Keratinocyte (primary cell): ENCODE measurements at regions not wholly inside any gene's neighbourhood (a gene's known extent, or its start where the extent isn't known, plus 50 kb on each side); places are given as distances from the start of the nearest gene placed in this dataset.

Source experiments
- DNase-seq: peaks from one replicate; pipeline ENCODE4 v3.0.0-alpha.2; 2011; ENCODE audit warnings: low read depth, missing footprints, low spot score
- FAIRE-seq: peaks from 2 replicates; lab custom pipeline; 2011; peaks lifted over from hg19 to GRCh38; lab: Jason Lieb, UNC
- H2AFZ ChIP-seq: 2 replicates; pipeline ENCODE4 v1.6.0; 2012; ENCODE audit warnings: low read length, control low read depth, inconsistent platforms; ENCODE audit not compliant: control insufficient read depth
- H3K27ac ChIP-seq: 2 replicates; pipeline ENCODE4 v1.5.1; 2011; ENCODE audit warnings: low read length; ENCODE audit not compliant: control insufficient read depth, insufficient read depth
- H3K27me3 ChIP-seq: 3 replicates; pipeline ENCODE4 v1.6.0; 2011; ENCODE audit warnings: low read length; ENCODE audit not compliant: control insufficient read depth, insufficient read depth; ENCODE audit errors: extremely low read depth
- H3K36me3 ChIP-seq, 2 experiments: 2 replicates in 1 of 2; 3 replicates in 1 of 2; pipeline ENCODE4 v1.5.1; 2011; ENCODE audit warnings: low read length in 2 of 2, mild to moderate bottlenecking in 1 of 2; ENCODE audit not compliant: control insufficient read depth in 2 of 2, insufficient read depth in 2 of 2; ENCODE audit errors: extremely low read depth in 1 of 2
- H3K4me1 ChIP-seq: 3 replicates; pipeline ENCODE4 v1.5.1; 2011; ENCODE audit warnings: low read length; ENCODE audit not compliant: control insufficient read depth, insufficient read depth; ENCODE audit errors: extremely low read depth
- H3K4me2 ChIP-seq: 3 replicates; pipeline ENCODE4 v1.6.0; 2011; ENCODE audit warnings: low read depth, low read length; ENCODE audit not compliant: control insufficient read depth, insufficient read depth; ENCODE audit errors: extremely low read depth
- H3K4me3 ChIP-seq, 3 experiments: fragments of 200-600 bp in 1 of 3; sonication (generic) in 1 of 3; 2 replicates in 2 of 3; 3 replicates in 1 of 3; pipeline ENCODE4 v1.5.1; 2011 to 2016; ENCODE audit warnings: low read length in 3 of 3, mild to moderate bottlenecking in 3 of 3, control low read depth in 2 of 3, inconsistent platforms in 1 of 3, low read depth in 1 of 3, mixed read lengths in 1 of 3, mixed run types in 1 of 3, moderate library complexity in 1 of 3; ENCODE audit not compliant: control insufficient read depth in 2 of 3, insufficient read depth in 2 of 3; ENCODE audit errors: extremely low read depth in 1 of 3
- H3K79me2 ChIP-seq: 2 replicates; pipeline ENCODE4 v1.6.0; 2012; ENCODE audit warnings: low read length; ENCODE audit not compliant: control insufficient read depth, insufficient read depth
- H3K9ac ChIP-seq: 3 replicates; pipeline ENCODE4 v1.6.0; 2011; ENCODE audit warnings: low read length; ENCODE audit not compliant: control insufficient read depth, insufficient read depth; ENCODE audit errors: extremely low read depth
- H3K9me1 ChIP-seq: 3 replicates; pipeline ENCODE4 v1.6.0; 2011; ENCODE audit warnings: low read length; ENCODE audit not compliant: control insufficient read depth, insufficient read depth; ENCODE audit errors: extremely low read depth
- H3K9me3 ChIP-seq: 2 replicates; pipeline ENCODE4 v1.5.1; 2012; ENCODE audit warnings: low read depth, low read length; ENCODE audit not compliant: control insufficient read depth
- H4K20me1 ChIP-seq: 3 replicates; pipeline ENCODE4 v1.6.0; 2011; ENCODE audit warnings: low read length; ENCODE audit not compliant: control insufficient read depth, insufficient read depth; ENCODE audit errors: extremely low read depth
- CTCF ChIP-seq, 3 experiments: IDR thresholded peaks in 1 of 3; conservative IDR thresholded peaks in 1 of 3; optimal IDR thresholded peaks in 1 of 3; 2 replicates in 2 of 3; 3 replicates in 1 of 3; pipeline versions ENCODE3 to v1.5.1; 2011; ENCODE audit warnings: low read length in 3 of 3, mild to moderate bottlenecking in 3 of 3, moderate library complexity in 2 of 3, control low read depth in 1 of 3, inconsistent platforms in 1 of 3; ENCODE audit not compliant: insufficient read depth in 2 of 3; ENCODE audit errors: extremely low read depth in 1 of 3
- EZH2 ChIP-seq: IDR thresholded peaks from one replicate; pipeline ENCODE4 v1.6.1; 2012; ENCODE audit warnings: inconsistent platforms, mild to moderate bottlenecking, low read length, moderate library complexity
- dilution Hi-C: fragments of 300-500 bp; cut with MboI; formaldehyde crosslinking; loops from one replicate; pipeline ENCODE4 v1.7.0; 2020; ENCODE audit warnings: low sequenced_read_pairs; ENCODE audit not compliant: extremely low pct_ligation_motif_present

GRCh38 chr4:138062929-138063328 lies 179.2 kb downstream of the SLC7A11 start:
- no peaks in the 10 kb centered on the region for H4K20me1 ChIP-seq
- no peaks in the 10 kb centered on the region for H3K27me3 ChIP-seq
- no peak overlapping the region for H3K4me3 ChIP-seq
- H3K79me2 ChIP-seq: no peaks in the 10 kb centered on the region
- TF ChIP-seq EZH2 (no peak), CTCF (optimal IDR thresholded peaks at IDR 0.05 in 1 of 3, IDR thresholded peaks at IDR 0.05 in 1 of 3, conservative IDR thresholded peaks at IDR 0.05 in 1 of 3; ENCODE audit: extremely low read depth in 1 of 3, insufficient read depth in 2 of 3, low read length in 3 of 3) (peak in 2 of 3 experiments; percentile 38 to 59)
- H3K27ac ChIP-seq: no peak overlapping the region
- no peaks in the 10 kb centered on the region for H3K36me3 ChIP-seq
- H3K9ac ChIP-seq: no peak overlapping the region
- peak; percentile 15 for DNase-seq
- peak; percentile 80 for FAIRE-seq
- no peaks in the 10 kb centered on the region for H3K4me1 ChIP-seq
- H3K9me1 ChIP-seq: no peaks in the 10 kb centered on the region
- H2AFZ ChIP-seq: peak overlapping the region; percentile 60
- dilution Hi-C loops: no loop called here
- H3K9me3 ChIP-seq: no peaks in the 10 kb centered on the region
- no peak overlapping the region for H3K4me2 ChIP-seq

GRCh38 chr4:138056541-138056940 lies 185.6 kb downstream of the SLC7A11 start:
- Histone ChIP-seq H3K27ac (no peak overlapping the region), H4K20me1 (no peaks in the 10 kb centered on the region), H3K4me1 (peaks cover 37% of the 10 kb centered on the region), H3K9me1 (no peaks in the 10 kb centered on the region), H3K9me3 (no peaks in the 10 kb centered on the region), H3K36me3 (no peaks in the 10 kb centered on the region), H3K9ac (no peak overlapping the region), H3K4me2 (no peak overlapping the region), H3K4me3 (no peak overlapping the region), H3K27me3 (no peaks in the 10 kb centered on the region), H3K79me2 (no peaks in the 10 kb centered on the region), H2AFZ (no peak overlapping the region)
- TF ChIP-seq CTCF (optimal IDR thresholded peaks at IDR 0.05 in 1 of 3, IDR thresholded peaks at IDR 0.05 in 1 of 3, conservative IDR thresholded peaks at IDR 0.05 in 1 of 3; ENCODE audit: extremely low read depth in 1 of 3, insufficient read depth in 2 of 3, low read length in 3 of 3): no peak
- no peak for TF ChIP-seq EZH2
- FAIRE-seq: no peak
- dilution Hi-C loops: no loop called here
- no peak for DNase-seq
